IPS-NIHi7 (cell line): ENCODE measurements at regions not wholly inside any gene's neighbourhood (a gene's known extent, or its start where the extent isn't known, plus 50 kb on each side); places are given as distances from the start of the nearest gene placed in this dataset.
A peak's percentile ranks its signal among the peaks of the same experiment; 100 is the strongest.
"Not testable (repeated sequence)": the region's sequence is repeated elsewhere in the genome, so short reads cannot be mapped to it uniquely, and the experiment has no call there.

Experiments
- DNase-seq: peaks from one replicate; pipeline ENCODE4 v3.0.0; 2012; ENCODE audit warnings: mixed read lengths; ENCODE audit errors: extremely low spot score

- DNase-seq = no peak
Measured at GRCh38 chr3:178967177-178967532, 104.5 kb downstream of the ZMAT3 start.

- DNase-seq = no peak
Measured at GRCh38 chr3:178966299-178967176, 105.1 kb downstream of the ZMAT3 start.

- DNase-seq = no peak
Measured at GRCh38 chr3:178964551-178964950, 107.1 kb downstream of the ZMAT3 start.

GRCh38 chr3:178960918-178961317 is 110.7 kb downstream of the ZMAT3 start:
- DNase-seq = no peak

- DNase-seq = no peak
Measured at GRCh38 chr3:178960181-178960580, 111.4 kb downstream of the ZMAT3 start.

- DNase-seq = no peak
Measured at GRCh38 chr3:178950676-178951075, 120.9 kb downstream of the ZMAT3 start.

- no peak for DNase-seq
Measured at GRCh38 chr3:178949896-178950295, 121.7 kb downstream of the ZMAT3 start.

- DNase-seq = no peak
Measured at GRCh38 chr3:178948546-178948945, 123.1 kb downstream of the ZMAT3 start.

GRCh38 chr3:178947738-178948137 is 123.9 kb downstream of the ZMAT3 start:
- no peak for DNase-seq

- DNase-seq = not testable (repeated sequence)
Measured at GRCh38 chr3:178942261-178942660, 129.3 kb downstream of the ZMAT3 start.

GRCh38 chr3:178930116-178930515 is 141.5 kb downstream of the ZMAT3 start:
- DNase-seq = no peak

GRCh38 chr3:178916223-178916622 is 155.4 kb downstream of the ZMAT3 start:
- no peak for DNase-seq

GRCh38 chr3:178915365-178915764 is 156.2 kb downstream of the ZMAT3 start:
- DNase-seq = peak; percentile 23

- no peak for DNase-seq
Measured at GRCh38 chr3:178907081-178907480, 164.5 kb downstream of the ZMAT3 start.

- DNase-seq = no peak
Measured at GRCh38 chr3:178901204-178901603, 170.4 kb downstream of the ZMAT3 start.

- no peak for DNase-seq
Measured at GRCh38 chr3:178900029-178900646, 171.5 kb downstream of the ZMAT3 start.

GRCh38 chr3:178895178-178895789 is 176.3 kb downstream of the ZMAT3 start:
- DNase-seq = no peak
